Natural killer cell treated with Interleukin-12 subunit alpha and Interleukin-12 subunit beta and Interleukin-15 and Interleukin-18, amount 100 ng/mL, for 72 hours (primary cell): ENCODE measurements at regions not wholly inside any gene's neighbourhood (a gene's known extent, or its start where the extent isn't known, plus 50 kb on each side); places are given as distances from the start of the nearest gene placed in this dataset.
"Not testable (repeated sequence)": the region's sequence is repeated elsewhere in the genome, so short reads cannot be mapped to it uniquely, and the experiment has no call there.

ENCODE experiments used
- ATAC-seq, 2 donors: fragments of 150-1000 bp; cut with Tn5 transposase in 1 of 2; sonication (Bioruptor Pico), chemical (Tn5 transposase) in 1 of 2; 2 replicates each; pipeline ENCODE4 v1.10.0; 2021
- DNase-seq: peaks from one replicate; pipeline ENCODE4 v3.0.0; 2022; ENCODE audit warnings: low spot score
- H3K27ac Mint-ChIP-seq, 2 donors: 1 replicate in 1 of 2; 2 replicates in 1 of 2; pipeline ENCODE4 v1.8.0; 2022; ENCODE audit warnings: mixed read lengths in 2 of 2, mild to moderate bottlenecking in 1 of 2, moderate library complexity in 1 of 2
- H3K27me3 Mint-ChIP-seq, 2 donors: 1 replicate in 1 of 2; 2 replicates in 1 of 2; pipeline ENCODE4 v1.8.0; 2022; ENCODE audit warnings: mixed read lengths in 2 of 2
- H3K36me3 Mint-ChIP-seq: one replicate; pipeline ENCODE4 v1.8.0; 2022; ENCODE audit warnings: mixed read lengths
- H3K4me1 Mint-ChIP-seq, 2 donors: 1 replicate in 1 of 2; 2 replicates in 1 of 2; pipeline ENCODE4 v1.8.0; 2022; ENCODE audit warnings: low read depth in 2 of 2, mixed read lengths in 2 of 2, mild to moderate bottlenecking in 1 of 2
- H3K4me3 Mint-ChIP-seq: one replicate; pipeline ENCODE4 v1.8.0; 2022; ENCODE audit warnings: mixed read lengths
- H3K9me3 Mint-ChIP-seq: 2 replicates; pipeline ENCODE4 v1.8.0; 2022; ENCODE audit warnings: mixed read lengths

GRCh38 chr14:41299924-41300323 lies 306.8 kb upstream of the LRFN5 start:
- Mint-ChIP-seq H3K36me3 (peaks cover 4% of the 10 kb centered on the region), H3K4me3 (no peak overlapping the region), H3K27me3 (no peaks in the 10 kb centered on the region), H3K27ac (no peak overlapping the region), H3K4me1 (no peaks in the 10 kb centered on the region), H3K9me3 (peaks cover 3% of the 10 kb centered on the region)
- no peak for DNase-seq
- no peak for ATAC-seq

- H3K27ac Mint-ChIP-seq = no peak overlapping the region
- H3K36me3 Mint-ChIP-seq = peaks cover 4% of the 10 kb centered on the region
- no peaks in the 10 kb centered on the region for H3K4me1 Mint-ChIP-seq
- ATAC-seq (no peak), DNase-seq (no peak)
- H3K27me3 Mint-ChIP-seq = no peaks in the 10 kb centered on the region
- H3K4me3 Mint-ChIP-seq = no peak overlapping the region
- H3K9me3 Mint-ChIP-seq = peaks cover 4% of the 10 kb centered on the region
Observed at GRCh38 chr14:41298328-41298690, 308.4 kb upstream of the LRFN5 start.

GRCh38 chr14:41297576-41298327 lies 308.9 kb upstream of the LRFN5 start:
- H3K4me1 Mint-ChIP-seq = no peaks in the 10 kb centered on the region
- DNase-seq = no peak
- peaks cover 4% of the 10 kb centered on the region for H3K36me3 Mint-ChIP-seq
- H3K27ac Mint-ChIP-seq = no peak overlapping the region
- no peak overlapping the region for H3K4me3 Mint-ChIP-seq
- peaks cover 4% of the 10 kb centered on the region for H3K9me3 Mint-ChIP-seq
- ATAC-seq = no peak
- H3K27me3 Mint-ChIP-seq = no peaks in the 10 kb centered on the region

- DNase-seq = no peak
- Mint-ChIP-seq H3K4me1 (no peaks in the 10 kb centered on the region), H3K27ac (no peak overlapping the region), H3K36me3 (peaks cover 4% of the 10 kb centered on the region), H3K9me3 (peaks cover 7% of the 10 kb centered on the region), H3K4me3 (no peak overlapping the region), H3K27me3 (no peaks in the 10 kb centered on the region)
- ATAC-seq = no peak
Observed at GRCh38 chr14:41295734-41296133, 310.9 kb upstream of the LRFN5 start.

- Mint-ChIP-seq H3K27ac (no peak overlapping the region), H3K9me3 (peaks cover 11% of the 10 kb centered on the region), H3K27me3 (no peaks in the 10 kb centered on the region), H3K36me3 (peaks cover 5% of the 10 kb centered on the region), H3K4me3 (no peak overlapping the region), H3K4me1 (no peaks in the 10 kb centered on the region)
- no peak for ATAC-seq
- DNase-seq = no peak
Observed at GRCh38 chr14:41289025-41289424, 317.7 kb upstream of the LRFN5 start.

- Mint-ChIP-seq H3K4me3 (no peak overlapping the region), H3K9me3 (peaks cover 15% of the 10 kb centered on the region), H3K27me3 (no peaks in the 10 kb centered on the region), H3K27ac (no peak overlapping the region), H3K36me3 (peaks cover 5% of the 10 kb centered on the region), H3K4me1 (no peaks in the 10 kb centered on the region)
- no peak for ATAC-seq
- no peak for DNase-seq
Observed at GRCh38 chr14:41285186-41285748, 321.4 kb upstream of the LRFN5 start.

GRCh38 chr14:41280745-41281144 lies 325.9 kb upstream of the LRFN5 start:
- ATAC-seq (no peak), DNase-seq (no peak)
- H3K27ac Mint-ChIP-seq = no peak overlapping the region

GRCh38 chr14:41277450-41277849 lies 329.2 kb upstream of the LRFN5 start:
- no peaks in the 10 kb centered on the region for H3K4me1 Mint-ChIP-seq
- no peak for DNase-seq
- H3K4me3 Mint-ChIP-seq = no peak overlapping the region
- peaks cover 20% of the 10 kb centered on the region for H3K9me3 Mint-ChIP-seq
- no peaks in the 10 kb centered on the region for H3K36me3 Mint-ChIP-seq
- no peaks in the 10 kb centered on the region for H3K27me3 Mint-ChIP-seq
- H3K27ac Mint-ChIP-seq = no peak overlapping the region
- no peak for ATAC-seq

More at GRCh38 chr14:41280745-41281144, 325.9 kb upstream of the LRFN5 start:
- H3K4me3 Mint-ChIP-seq = no peak overlapping the region
- H3K36me3 Mint-ChIP-seq = no peaks in the 10 kb centered on the region
- H3K4me1 Mint-ChIP-seq = no peaks in the 10 kb centered on the region
- H3K27me3 Mint-ChIP-seq = no peaks in the 10 kb centered on the region
- peaks cover 22% of the 10 kb centered on the region for H3K9me3 Mint-ChIP-seq

GRCh38 chr14:41257476-41257875 lies 349.2 kb upstream of the LRFN5 start:
- DNase-seq = no peak
- Mint-ChIP-seq H3K27me3 (no peaks in the 10 kb centered on the region), H3K27ac (no peak overlapping the region), H3K4me3 (no peak overlapping the region), H3K9me3 (peaks cover 6% of the 10 kb centered on the region), H3K4me1 (no peaks in the 10 kb centered on the region), H3K36me3 (no peaks in the 10 kb centered on the region)
- no peak for ATAC-seq

GRCh38 chr14:41235466-41235865 lies 371.2 kb upstream of the LRFN5 start:
- Mint-ChIP-seq H3K9me3 (peaks cover 24% of the 10 kb centered on the region), H3K27ac (no peak overlapping the region), H3K27me3 (no peaks in the 10 kb centered on the region), H3K36me3 (no peaks in the 10 kb centered on the region), H3K4me1 (no peaks in the 10 kb centered on the region), H3K4me3 (no peak overlapping the region)
- no peak for ATAC-seq
- DNase-seq = no peak

- H3K36me3 Mint-ChIP-seq = no peaks in the 10 kb centered on the region
- no peak overlapping the region for H3K27ac Mint-ChIP-seq
- peaks cover 16% of the 10 kb centered on the region for H3K9me3 Mint-ChIP-seq
- H3K27me3 Mint-ChIP-seq = no peaks in the 10 kb centered on the region
- no peaks in the 10 kb centered on the region for H3K4me1 Mint-ChIP-seq
- no peak for ATAC-seq
- no peak for DNase-seq
- no peak overlapping the region for H3K4me3 Mint-ChIP-seq
Observed at GRCh38 chr14:41230683-41231082, 376.0 kb upstream of the LRFN5 start.

GRCh38 chr14:41229824-41230223 lies 376.9 kb upstream of the LRFN5 start:
- Mint-ChIP-seq H3K36me3 (no peaks in the 10 kb centered on the region), H3K4me1 (no peaks in the 10 kb centered on the region), H3K4me3 (no peak overlapping the region), H3K27ac (no peak overlapping the region), H3K9me3 (peaks cover 15% of the 10 kb centered on the region), H3K27me3 (no peaks in the 10 kb centered on the region)
- no peak for ATAC-seq
- DNase-seq = no peak

- Mint-ChIP-seq H3K27ac (no peak overlapping the region), H3K27me3 (no peaks in the 10 kb centered on the region), H3K4me1 (no peaks in the 10 kb centered on the region), H3K9me3 (peaks cover 15% of the 10 kb centered on the region), H3K4me3 (no peak overlapping the region), H3K36me3 (no peaks in the 10 kb centered on the region)
- ATAC-seq = no peak
- DNase-seq = no peak
Observed at GRCh38 chr14:41225433-41225832, 381.2 kb upstream of the LRFN5 start.

- no peak for ATAC-seq
- no peak overlapping the region for H3K27ac Mint-ChIP-seq
- no peaks in the 10 kb centered on the region for H3K4me1 Mint-ChIP-seq
- H3K27me3 Mint-ChIP-seq = no peaks in the 10 kb centered on the region
- no peak for DNase-seq
- H3K4me3 Mint-ChIP-seq = no peak overlapping the region
- H3K36me3 Mint-ChIP-seq = no peaks in the 10 kb centered on the region
- peaks cover 21% of the 10 kb centered on the region for H3K9me3 Mint-ChIP-seq
Observed at GRCh38 chr14:41222581-41222980, 384.1 kb upstream of the LRFN5 start.

- H3K36me3 Mint-ChIP-seq, H3K4me1 Mint-ChIP-seq, H3K27ac Mint-ChIP-seq, DNase-seq, H3K4me3 Mint-ChIP-seq, H3K9me3 Mint-ChIP-seq, H3K27me3 Mint-ChIP-seq, ATAC-seq: not testable (repeated sequence)
Observed at GRCh38 chr14:41214978-41215377, 391.7 kb upstream of the LRFN5 start.
